Left lung (tissue), 4 donors: ENCODE measurements at regions not wholly inside any gene's neighbourhood (a gene's known extent, or its start where the extent isn't known, plus 50 kb on each side); places are given as distances from the start of the nearest gene placed in this dataset.

ENCODE experiments used
- ATAC-seq: fragments of 200-7000 bp; cut with Tn5 transposase; one replicate; pipeline ENCODE4 v1.9.1; 2020; ENCODE audit warnings: moderate library complexity
- DNase-seq, 4 donors: peaks; one replicate each; pipeline ENCODE4 v3.0.0-alpha.2; 2013 to 2020
- H3K27ac ChIP-seq, 2 donors: fragments of 200-600 bp; sonication (generic) in 1 of 2; one replicate each; pipeline versions ENCODE4 v1.5.0 to v1.8.0; 2020 to 2021
- H3K27me3 ChIP-seq, 2 donors: fragments of 200-600 bp; sonication (generic) in 1 of 2; one replicate each; pipeline versions ENCODE4 v1.5.0 to v1.8.0; 2020 to 2021
- H3K36me3 ChIP-seq, 2 donors: fragments of 200-600 bp; sonication (generic) in 1 of 2; one replicate each; pipeline versions ENCODE4 v1.5.0 to v1.8.0; 2020 to 2021
- H3K4me1 ChIP-seq, 2 donors: fragments of 200-600 bp; one replicate each; pipeline ENCODE4 v1.8.0; 2021
- H3K4me3 ChIP-seq, 2 donors: fragments of 200-600 bp; sonication (generic) in 1 of 2; one replicate each; pipeline versions ENCODE4 v1.5.0 to v1.8.0; 2020 to 2021; ENCODE audit warnings: mild to moderate bottlenecking in 1 of 2
- H3K9me3 ChIP-seq, 2 donors: fragments of 200-600 bp; sonication (generic) in 1 of 2; one replicate each; pipeline versions ENCODE4 v1.5.0 to v1.8.0; 2020 to 2021
- intact Hi-C, 2 donors: fragments of 100-400 bp; cut with DNase I; formaldehyde crosslinking; loops; one replicate each; pipeline versions ENCODE4 v1.11.2 to v1.14.2; 2022
- TF ChIP-seq, protein P1 (sequence below), 2 donors: fragments of 200-600 bp; sonication (generic) in 1 of 2; IDR thresholded peaks; one replicate each; pipeline versions ENCODE4 v1.5.0 to v1.8.0; 2021; ENCODE audit warnings: antibody characterized with exemption in 2 of 2
- donor health status: DM: no; HTN: yes; CAD: no.
- donor health status: DM: no; HTN: no; CAD: no.

DNA sequence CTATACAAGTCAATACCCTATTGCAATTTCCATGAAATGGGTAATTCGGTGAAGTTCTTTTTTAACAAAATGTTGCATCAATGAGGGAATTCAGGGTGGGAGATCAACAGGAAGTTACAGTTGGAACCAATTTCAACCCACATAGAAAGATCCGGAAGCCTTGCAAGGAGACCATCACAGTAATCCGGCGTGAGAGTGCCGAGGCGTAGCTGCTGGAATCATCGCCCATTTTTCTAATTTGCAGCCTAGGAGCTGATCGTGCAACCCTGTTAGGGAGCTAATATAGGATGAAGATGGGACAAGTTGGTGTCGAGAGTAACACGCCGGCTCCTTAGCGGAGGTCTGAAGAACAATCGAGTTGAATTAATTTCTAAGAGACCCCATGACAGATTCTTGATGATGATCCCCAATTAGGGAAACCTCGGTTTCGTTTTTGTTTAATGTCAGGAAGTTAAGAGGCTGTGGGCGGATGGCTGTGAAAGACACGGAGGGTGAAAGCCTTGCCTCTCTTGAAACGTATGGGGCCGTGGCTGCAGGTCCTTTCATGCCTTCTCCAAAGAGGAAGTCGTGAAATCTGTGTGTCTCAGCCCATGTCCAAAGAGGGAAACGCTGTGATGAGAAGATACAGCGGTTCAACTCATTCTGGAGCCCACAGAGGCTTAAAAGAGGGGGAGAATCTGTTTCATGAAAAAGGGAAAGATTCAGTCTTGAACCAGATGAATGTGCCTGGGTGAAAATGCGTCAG lies 51.2 kb upstream of the CARD11 start:
- TF ChIP-seq, protein P1, sequence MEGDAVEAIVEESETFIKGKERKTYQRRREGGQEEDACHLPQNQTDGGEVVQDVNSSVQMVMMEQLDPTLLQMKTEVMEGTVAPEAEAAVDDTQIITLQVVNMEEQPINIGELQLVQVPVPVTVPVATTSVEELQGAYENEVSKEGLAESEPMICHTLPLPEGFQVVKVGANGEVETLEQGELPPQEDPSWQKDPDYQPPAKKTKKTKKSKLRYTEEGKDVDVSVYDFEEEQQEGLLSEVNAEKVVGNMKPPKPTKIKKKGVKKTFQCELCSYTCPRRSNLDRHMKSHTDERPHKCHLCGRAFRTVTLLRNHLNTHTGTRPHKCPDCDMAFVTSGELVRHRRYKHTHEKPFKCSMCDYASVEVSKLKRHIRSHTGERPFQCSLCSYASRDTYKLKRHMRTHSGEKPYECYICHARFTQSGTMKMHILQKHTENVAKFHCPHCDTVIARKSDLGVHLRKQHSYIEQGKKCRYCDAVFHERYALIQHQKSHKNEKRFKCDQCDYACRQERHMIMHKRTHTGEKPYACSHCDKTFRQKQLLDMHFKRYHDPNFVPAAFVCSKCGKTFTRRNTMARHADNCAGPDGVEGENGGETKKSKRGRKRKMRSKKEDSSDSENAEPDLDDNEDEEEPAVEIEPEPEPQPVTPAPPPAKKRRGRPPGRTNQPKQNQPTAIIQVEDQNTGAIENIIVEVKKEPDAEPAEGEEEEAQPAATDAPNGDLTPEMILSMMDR (IDR thresholded peaks at IDR 0.05) = no peak
- H3K27ac ChIP-seq = peak overlapping the region; percentile 26 to 35
- intact Hi-C loops = no loop called here
- peak in 1 of 4 donors; percentile 42 for DNase-seq
- H3K4me1 ChIP-seq = peaks cover 0 to 3% of the 10 kb centered on the region in 2 donors
- no peak overlapping the region for H3K4me3 ChIP-seq
- H3K27me3 ChIP-seq = no peaks in the 10 kb centered on the region
- no peaks in the 10 kb centered on the region for H3K9me3 ChIP-seq
- ATAC-seq = peak; percentile 48
- no peaks in the 10 kb centered on the region for H3K36me3 ChIP-seq

DNA sequence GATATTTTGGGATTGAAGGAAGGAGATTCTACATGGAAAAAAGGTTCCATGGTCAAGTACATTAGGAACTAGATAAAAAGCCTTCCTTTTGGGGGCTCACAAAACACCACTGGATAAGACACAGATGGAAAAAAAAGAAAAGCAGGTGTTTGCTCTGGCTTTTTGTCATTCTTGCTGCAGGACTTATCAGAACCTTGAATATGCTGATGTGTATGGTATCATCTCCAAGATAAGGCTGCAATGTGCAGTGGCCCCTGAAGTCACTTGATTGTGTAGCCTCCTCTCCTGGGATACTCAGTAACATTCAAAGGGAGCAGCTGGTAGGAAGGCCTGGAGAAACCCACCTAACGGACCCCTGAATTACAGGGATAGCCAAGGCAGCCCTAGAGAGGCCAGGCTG lies 54.1 kb upstream of the CARD11 start:
- no peaks in the 10 kb centered on the region for H3K27me3 ChIP-seq
- H3K36me3 ChIP-seq = no peaks in the 10 kb centered on the region
- TF ChIP-seq, protein P1 (IDR thresholded peaks at IDR 0.05) = no peak
- DNase-seq (no peak), ATAC-seq (no peak)
- H3K9me3 ChIP-seq = no peaks in the 10 kb centered on the region
- H3K4me3 ChIP-seq = no peak overlapping the region
- no peak overlapping the region for H3K27ac ChIP-seq
- H3K4me1 ChIP-seq = peaks cover 0 to 3% of the 10 kb centered on the region in 2 donors
- intact Hi-C loops = no loop called here

DNA sequence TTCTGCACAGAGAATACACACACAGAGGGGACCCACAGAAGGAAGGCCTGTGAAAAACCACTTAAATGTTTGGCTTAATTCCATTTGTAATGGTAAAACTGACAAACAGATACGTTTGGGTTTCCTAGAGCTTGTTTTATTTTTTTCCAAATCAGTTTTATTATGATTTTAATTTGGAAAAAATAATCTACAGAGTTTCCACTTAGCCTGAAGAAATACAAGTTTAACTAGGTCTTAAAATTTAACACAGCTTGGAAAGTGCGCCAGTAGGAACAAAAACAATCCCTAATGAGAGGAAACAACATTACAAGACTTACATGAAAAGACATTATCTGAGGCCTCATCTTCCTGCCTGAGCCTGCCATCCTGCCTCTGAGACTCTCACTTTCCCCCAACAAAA lies 58.5 kb upstream of the CARD11 start:
- no peaks in the 10 kb centered on the region for H3K36me3 ChIP-seq
- H3K4me3 ChIP-seq = no peak overlapping the region
- DNase-seq (no peak), ATAC-seq (no peak)
- no peaks in the 10 kb centered on the region for H3K4me1 ChIP-seq
- H3K27me3 ChIP-seq = no peaks in the 10 kb centered on the region
- H3K27ac ChIP-seq = no peak overlapping the region
- H3K9me3 ChIP-seq = no peaks in the 10 kb centered on the region
- intact Hi-C loops = no loop called here
- TF ChIP-seq, protein P1 (IDR thresholded peaks at IDR 0.05) = no peak

DNA sequence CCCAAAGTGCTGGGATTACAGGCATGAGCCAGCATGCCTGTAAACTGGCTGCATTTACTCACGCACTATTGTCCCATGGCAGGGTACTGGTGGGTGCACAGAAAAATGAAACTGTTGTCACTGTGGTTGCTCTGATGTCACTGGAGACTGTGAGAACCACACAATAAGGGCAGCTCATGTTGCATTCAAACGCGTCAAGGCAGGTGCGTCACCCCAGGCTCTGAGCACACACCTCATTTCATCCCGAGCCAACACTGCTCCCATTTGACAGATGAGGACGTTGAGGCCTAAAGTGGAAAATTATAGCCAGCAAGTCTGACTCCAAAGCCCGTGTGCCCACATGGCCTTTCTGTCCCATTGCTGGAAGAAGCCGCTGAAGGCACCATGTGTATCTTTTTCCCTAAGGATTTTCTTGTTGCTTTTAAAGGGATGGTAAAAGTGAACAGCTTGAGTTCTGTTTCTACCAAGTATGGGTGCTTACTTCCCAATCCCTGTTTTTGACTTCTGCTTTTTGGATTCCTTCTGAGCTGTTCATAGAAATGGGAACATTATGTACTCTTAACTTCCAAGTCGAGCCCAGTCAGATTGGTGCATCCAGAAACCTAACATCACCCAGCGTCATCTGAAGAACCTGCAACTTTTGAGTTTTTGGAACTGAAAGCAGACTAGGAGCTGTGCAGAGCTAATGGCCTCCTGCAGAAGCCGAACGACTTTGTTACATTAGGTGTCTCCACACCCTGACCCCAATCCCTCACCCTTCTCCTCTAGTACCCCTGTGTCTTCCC lies 60.1 kb upstream of the CARD11 start:
- no peaks in the 10 kb centered on the region for H3K36me3 ChIP-seq
- intact Hi-C loops = no loop called here
- no peak overlapping the region for H3K4me3 ChIP-seq
- H3K27me3 ChIP-seq = peaks cover 0 to 5% of the 10 kb centered on the region in 2 donors
- H3K9me3 ChIP-seq = peaks cover 0 to 3% of the 10 kb centered on the region in 2 donors
- H3K27ac ChIP-seq = no peak overlapping the region
- DNase-seq = no peak
- ATAC-seq = peak; percentile 42
- TF ChIP-seq, protein P1 (IDR thresholded peaks at IDR 0.05) = no peak
- H3K4me1 ChIP-seq = no peaks in the 10 kb centered on the region

DNA sequence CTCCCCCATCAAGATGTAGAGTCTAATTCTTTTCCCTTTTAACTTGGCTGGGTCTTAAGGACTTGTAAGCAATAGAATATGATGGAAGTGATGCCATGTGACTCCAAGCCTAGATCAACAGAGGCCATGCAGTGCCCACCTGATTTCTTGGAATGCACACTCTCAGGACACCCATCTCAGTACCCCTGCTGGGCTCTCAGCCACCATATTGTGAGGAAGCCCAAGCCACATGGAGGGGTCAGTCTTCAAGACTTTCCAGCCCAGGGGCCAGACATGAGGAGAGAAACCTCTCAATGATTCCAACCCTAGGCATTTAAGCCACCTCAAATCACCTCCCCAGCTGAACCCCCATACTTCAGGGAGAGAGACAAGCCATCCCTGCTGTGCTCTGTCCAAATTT lies 62.2 kb upstream of the CARD11 start:
- H3K27ac ChIP-seq = no peak overlapping the region
- H3K36me3 ChIP-seq = no peaks in the 10 kb centered on the region
- intact Hi-C loops = no loop called here
- H3K27me3 ChIP-seq = peaks cover 0 to 5% of the 10 kb centered on the region in 2 donors
- H3K4me1 ChIP-seq = no peaks in the 10 kb centered on the region
- TF ChIP-seq, protein P1 (IDR thresholded peaks at IDR 0.05) = no peak
- H3K9me3 ChIP-seq = peaks cover 0 to 3% of the 10 kb centered on the region in 2 donors
- DNase-seq = no peak
- no peak overlapping the region for H3K4me3 ChIP-seq
- ATAC-seq = no peak
